A673 (cell line): ENCODE measurements at regions not wholly inside any gene's neighbourhood (a gene's known extent, or its start where the extent isn't known, plus 50 kb on each side); places are given as distances from the start of the nearest gene placed in this dataset.

Experiments used
- EZH2 ChIP-seq: fragments of 200-600 bp; sonication (generic); IDR thresholded peaks from 2 replicates; pipeline ENCODE4 v1.6.1; 2017; ENCODE audit warnings: borderline replicate concordance, low read depth, mild to moderate bottlenecking, mixed read lengths, antibody characterized with exemption, low read length; ENCODE audit not compliant: poor library complexity, severe bottlenecking
- TF ChIP-seq, protein P1 (sequence below): fragments of 300-800, 200-600 bp; sonication (generic); conservative IDR thresholded peaks from 2 replicates; pipeline ENCODE4 v1.5.1; 2017; ENCODE audit warnings: low read depth, mild to moderate bottlenecking, antibody characterized with exemption, low read length, moderate library complexity, mixed read lengths

DNA sequence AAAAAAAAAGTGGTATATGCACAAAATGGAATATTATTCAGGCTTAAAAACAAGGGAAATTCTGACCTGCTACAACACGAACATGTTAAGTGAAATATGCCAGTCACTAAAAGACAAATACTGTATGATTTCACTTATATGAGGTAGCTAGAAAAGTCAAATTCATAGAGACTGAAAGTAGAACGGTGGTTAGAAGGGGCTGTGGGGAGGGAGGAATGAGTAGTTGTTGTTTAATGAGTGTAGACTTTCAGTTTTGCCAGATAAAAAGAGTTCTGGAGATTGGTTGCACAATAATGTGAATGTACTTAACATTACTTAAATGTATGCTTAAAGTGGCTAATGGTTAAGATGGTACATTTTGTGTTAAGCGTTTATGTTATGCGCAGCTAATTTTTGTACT lies 79.5 kb upstream of the IL12B start:
- TF ChIP-seq, protein P1, sequence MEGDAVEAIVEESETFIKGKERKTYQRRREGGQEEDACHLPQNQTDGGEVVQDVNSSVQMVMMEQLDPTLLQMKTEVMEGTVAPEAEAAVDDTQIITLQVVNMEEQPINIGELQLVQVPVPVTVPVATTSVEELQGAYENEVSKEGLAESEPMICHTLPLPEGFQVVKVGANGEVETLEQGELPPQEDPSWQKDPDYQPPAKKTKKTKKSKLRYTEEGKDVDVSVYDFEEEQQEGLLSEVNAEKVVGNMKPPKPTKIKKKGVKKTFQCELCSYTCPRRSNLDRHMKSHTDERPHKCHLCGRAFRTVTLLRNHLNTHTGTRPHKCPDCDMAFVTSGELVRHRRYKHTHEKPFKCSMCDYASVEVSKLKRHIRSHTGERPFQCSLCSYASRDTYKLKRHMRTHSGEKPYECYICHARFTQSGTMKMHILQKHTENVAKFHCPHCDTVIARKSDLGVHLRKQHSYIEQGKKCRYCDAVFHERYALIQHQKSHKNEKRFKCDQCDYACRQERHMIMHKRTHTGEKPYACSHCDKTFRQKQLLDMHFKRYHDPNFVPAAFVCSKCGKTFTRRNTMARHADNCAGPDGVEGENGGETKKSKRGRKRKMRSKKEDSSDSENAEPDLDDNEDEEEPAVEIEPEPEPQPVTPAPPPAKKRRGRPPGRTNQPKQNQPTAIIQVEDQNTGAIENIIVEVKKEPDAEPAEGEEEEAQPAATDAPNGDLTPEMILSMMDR = no peak
- TF ChIP-seq EZH2 = no peak
